HG02763 (cell line): ENCODE measurements at regions not wholly inside any gene's neighbourhood (a gene's known extent, or its start where the extent isn't known, plus 50 kb on each side); places are given as distances from the start of the nearest gene placed in this dataset.
"Not testable (repeated sequence)": the region's sequence is repeated elsewhere in the genome, so short reads cannot be mapped to it uniquely, and the experiment has no call there.

Source experiments
- ATAC-seq: cut with Tn5 transposase; IDR thresholded peaks from one replicate; pipeline ENCODE4 v1.9.1; 2021; ENCODE audit warnings: mild to moderate bottlenecking, moderate library complexity; ENCODE audit not compliant: unreplicated experiment

DNA sequence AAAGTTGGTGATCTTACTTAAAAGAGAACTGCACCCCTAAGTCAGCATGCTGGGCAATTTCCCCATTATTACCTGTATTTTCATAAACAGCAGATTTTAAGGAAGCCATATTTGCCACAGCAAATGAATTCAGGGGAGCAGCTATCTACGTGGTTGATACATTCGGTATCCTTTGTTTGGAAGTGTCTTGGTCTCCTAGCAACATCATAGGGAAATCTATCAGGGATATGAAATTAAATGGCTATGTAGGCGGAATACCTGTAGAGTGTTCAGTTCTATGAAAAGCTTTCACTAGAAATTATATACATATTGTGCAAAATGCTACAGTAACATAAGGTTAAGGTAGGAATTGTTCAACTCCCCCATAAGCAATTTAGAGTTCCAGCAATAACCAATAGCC is 157.2 kb upstream of the EMCN start:
- no peak for ATAC-seq

DNA sequence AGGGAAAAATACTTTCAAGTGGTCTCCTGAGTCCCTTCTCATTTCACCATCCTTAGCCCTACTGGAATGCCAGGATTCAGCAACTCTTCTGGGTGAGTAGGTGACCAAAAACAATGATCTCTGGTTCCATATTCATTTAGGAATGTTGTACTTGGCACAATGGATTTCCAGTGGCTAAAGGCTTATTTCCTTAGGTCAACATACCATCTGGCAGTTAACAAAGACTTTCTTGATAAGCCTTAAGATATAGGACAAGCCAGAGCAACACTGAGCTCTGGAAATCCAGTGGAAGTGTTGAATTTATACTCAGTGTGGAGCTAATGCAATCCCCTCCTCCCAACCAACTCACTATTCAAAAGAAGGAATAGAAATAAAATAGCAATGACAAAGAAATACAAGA is 139.4 kb upstream of the EMCN start:
- ATAC-seq, result no peak

DNA sequence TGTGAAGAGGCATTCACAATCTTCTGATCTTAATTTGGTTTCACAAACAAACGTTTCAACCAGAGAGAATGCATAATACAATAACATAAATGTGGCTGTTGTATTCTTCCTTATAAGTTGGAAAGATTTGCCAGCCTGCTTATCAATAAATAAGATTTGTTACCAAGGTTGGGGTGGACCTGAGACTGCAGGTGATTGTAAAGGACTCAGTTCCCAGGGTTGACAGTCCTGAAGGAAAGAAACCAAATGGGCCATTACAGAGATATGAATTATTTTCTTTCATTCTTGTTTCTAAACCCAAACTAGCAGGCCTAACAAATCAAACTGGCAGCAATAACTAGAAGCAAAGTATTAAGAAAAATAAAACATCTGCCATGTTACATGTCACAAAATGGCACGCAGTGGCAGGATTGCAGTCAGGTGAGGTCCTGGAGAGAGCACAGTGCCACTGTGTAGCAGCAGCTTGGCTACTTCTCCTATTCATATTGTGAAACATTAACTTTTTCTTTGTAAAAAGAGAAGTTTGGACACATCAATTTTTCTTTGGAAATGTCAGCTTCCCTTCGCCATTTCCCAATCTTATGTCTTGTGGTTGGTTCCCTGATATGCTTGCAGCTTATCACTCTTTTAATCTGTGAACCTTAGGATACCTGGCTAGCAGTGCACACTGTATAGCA is 133.8 kb upstream of the EMCN start:
- ATAC-seq, result no peak

DNA sequence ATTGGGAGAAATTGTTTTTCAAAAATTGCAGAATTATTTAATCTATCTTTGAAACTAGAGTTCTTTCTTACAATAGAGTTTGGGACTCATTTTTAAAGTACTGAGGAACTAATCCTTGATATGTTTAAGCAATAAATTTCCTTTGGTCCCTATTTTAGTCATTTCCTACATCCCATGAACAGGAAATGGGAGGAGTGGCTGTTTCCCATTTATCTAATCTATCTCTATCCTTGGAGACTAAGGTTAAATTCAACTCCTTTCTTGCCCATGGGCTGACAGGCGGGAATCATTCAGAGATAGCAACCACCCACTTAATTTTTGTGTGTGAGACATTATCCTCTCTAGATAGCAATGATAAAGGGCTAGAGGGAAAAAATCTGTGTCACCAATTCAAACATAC is 131.6 kb upstream of the EMCN start:
- no peak for ATAC-seq

DNA sequence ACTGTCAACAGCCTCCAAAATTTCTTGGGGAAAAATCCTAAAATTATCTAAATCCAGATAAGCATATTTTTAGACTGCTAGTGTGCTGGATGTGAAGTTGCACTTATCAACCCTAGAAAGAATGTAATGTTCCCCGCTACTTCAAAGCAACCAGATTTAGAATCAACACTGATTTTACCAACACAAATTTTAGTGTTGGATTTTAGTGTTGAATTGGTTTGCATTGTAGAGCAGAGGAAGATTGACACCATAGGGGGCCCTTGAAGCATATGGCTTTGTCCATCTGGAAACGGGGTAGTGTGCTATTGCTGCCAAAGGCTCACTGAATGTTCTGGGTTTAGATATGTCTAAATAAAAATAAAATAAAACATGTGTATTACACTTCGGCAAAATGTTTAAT is 126.3 kb upstream of the EMCN start:
- ATAC-seq, result no peak

DNA sequence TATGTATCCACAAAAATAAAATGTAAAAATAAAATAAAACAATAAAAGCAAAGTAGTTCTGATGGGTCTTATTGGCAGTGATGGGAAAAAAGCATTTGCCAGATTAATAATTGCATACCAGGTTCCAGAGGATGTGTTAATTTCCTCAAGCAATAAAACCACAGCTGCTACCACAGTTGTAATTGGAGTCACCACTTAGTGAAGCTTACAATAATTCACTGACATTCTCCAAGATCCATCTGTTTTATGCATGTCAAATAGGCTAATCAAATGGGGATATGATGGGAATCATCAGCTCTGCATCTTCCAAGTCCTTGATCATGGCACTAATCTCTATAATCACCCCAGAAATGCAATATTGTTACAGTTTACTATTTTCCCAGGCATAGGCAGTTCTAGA is 123.5 kb upstream of the EMCN start:
- ATAC-seq, result no peak

DNA sequence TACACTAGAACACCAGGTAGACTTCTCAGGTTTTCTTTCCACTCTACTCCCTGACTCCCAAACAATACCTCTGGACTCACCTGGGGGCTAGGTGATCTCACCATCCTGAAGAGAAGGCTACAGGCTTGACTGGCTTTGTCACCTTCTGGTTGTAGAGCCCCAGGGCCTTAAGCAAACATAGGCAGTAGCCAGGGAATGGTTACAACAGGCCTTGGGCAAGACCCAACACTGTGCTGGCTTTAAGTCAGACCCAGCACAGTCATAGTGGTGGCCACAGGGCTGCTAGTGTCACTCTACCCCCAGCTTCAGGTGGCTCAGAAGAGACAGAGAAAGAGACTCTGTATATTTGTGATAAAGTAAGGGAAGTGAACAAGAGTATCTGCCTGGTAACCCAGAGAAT is 118.1 kb upstream of the EMCN start:
- ATAC-seq, result no peak

DNA sequence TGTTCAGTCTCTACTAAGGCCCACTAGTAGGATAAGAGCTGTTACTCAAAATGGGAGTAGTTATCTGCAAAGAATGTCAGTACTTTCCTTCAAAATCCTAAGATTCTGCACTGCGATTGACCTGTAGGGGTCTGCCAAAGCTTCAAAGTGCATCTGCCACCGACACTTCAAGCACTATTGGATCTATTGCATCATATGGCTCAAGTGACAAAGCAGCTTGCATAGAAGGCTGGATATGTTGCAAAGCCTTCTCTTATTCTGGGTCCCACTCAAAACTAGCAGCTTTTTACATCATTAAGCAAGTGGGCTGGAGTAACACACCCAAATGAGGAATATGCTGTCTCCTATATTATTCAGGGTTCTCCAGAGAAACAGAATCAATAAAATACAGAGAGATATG is 115.4 kb upstream of the EMCN start:
- no peak for ATAC-seq

DNA sequence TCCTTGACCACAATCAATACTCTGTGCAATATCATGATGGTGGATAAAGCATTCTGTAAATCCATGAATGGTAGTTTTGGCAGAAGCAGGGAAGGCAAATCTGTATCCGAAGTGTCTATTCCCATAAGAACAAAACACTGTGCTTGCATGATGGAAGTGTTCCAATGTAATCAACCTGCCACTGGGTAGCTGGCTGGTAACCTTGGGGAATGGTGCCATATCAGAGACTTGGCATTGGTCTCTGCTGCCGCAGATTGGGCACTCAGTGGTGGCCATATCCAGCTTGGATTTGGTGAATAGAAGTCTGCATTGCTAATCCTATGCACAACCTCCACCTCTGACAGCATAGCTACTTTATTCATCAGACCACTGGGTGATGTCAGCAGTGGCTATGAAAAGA is 114.3 kb upstream of the EMCN start:
- ATAC-seq, result no peak

DNA sequence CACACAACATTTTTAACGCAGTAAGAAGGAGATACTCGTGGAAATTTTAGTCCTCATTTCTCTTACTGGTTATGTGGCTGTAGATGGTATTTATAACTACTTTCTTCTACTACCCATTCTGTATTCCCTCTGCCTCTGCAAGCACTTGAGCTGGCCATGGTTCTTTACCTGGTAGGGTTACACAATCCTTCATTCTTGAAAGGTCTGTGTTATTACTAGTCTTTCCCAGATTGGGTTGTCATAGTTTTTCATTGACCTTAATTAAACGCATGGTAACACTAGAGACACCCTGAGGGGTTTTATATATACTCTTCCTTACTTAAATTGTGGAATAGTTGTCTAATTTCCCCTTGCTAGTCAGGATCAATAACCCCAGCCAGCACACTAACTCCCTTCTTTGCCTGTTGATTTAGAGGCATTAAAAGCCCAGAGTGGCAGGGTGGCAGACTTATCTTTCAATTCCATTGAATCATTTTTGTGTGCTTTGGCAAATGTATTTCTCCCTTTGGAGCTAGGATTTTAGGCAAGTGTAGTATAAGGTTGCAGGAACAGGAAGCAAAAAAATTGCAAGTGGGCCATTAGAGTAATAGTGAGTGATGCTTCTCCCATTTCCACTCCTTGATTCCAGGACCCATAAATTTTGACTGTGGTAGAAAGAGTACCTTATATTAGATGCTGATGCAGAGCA is 113.6 kb upstream of the EMCN start:
- ATAC-seq, result no peak

DNA sequence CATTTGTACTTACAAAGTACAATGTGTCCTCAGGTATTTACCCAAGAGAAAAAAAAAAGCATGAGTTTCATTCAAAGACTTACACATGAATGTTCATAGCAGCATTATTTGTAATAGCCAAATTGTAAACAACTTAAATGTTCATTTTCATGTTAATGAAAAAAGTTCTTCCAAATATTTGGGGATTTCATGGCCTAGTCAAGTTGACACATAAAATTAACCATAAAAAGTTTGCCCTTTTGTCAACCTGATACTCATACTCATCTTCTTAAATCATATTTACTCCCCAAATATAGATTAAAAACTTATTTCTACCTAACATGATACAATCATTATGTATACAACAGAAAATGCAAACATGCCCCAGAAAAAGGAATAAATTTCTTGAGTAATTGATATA is 112.5 kb upstream of the EMCN start:
- ATAC-seq, result no peak

DNA sequence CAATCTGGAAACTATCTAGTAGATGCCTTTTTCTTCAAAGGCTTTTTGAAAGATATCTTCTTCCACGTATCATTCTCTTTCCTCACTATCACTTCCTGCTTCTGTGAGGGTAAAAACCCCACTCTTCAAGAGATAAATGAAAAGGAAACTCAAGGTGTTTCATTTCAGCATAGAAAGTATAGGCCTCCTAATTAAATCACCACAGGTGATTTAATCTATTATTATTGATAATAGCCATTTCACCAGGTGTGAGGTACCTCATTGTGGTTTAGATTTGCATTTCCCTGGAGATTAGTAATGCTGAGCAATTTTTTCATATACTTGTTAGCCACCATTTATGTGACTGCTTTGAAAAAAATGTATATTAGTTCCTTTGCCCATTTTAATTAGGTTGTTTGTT is 92.0 kb upstream of the EMCN start:
- ATAC-seq, result no peak

DNA sequence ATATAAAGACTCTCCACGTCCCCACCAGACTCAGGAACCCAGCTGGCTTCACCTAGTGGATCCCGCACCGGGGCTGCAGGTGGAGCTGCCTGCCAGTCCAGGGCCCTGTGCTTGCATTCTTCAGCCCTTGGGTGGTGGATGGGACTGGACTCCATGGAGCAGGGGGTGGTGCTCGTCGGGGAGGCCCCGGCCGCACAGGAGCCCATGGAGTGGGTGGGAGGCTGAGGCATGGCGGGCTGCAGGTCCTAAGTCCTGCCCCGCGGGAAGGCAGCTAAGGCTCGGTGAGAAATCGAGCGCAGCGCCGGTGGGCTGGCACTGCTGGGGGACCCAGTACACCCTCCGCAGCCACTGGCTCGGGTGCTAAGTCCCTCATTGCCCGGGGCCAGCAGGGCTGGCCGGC is 90.8 kb upstream of the EMCN start:
- ATAC-seq, result not testable (repeated sequence)

DNA sequence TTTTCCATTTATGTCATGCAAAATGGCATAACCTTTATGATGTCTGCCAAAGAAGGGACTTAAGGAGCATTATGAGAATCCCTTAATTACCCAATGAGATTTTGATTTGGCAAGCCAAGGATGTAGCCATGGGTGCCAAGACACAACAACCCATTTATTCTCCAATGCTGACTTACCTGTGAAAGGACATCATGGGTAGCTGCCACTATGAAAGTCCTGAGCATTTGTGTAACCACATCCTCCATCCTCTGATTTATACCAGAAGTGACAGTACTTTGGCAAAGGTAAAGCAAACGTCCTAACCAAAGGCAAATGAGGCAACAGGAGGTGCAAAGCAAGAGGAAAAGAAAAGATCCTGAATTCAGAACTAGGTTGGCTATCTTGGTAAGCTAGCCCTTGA is 87.3 kb upstream of the EMCN start:
- ATAC-seq, result no peak

DNA sequence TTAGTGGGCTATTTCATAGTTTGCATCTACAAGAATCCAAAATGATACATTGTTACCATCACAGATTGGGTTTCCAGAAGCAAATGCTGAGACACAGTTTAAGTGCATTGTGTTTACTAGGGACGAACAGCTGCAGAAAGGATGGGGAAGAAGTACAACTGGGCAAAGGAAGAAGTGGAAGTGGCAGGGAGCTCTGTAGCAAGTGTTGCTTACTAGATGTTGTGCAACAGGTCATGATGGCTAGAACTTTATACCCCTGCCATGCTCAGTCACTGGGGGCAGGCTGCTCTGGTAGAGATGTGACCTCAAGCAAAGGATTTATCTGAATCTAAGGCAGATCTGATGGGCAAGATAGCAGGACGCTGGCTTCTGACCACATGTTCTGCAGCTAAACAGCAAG is 76.1 kb upstream of the EMCN start:
- ATAC-seq, result no peak

DNA sequence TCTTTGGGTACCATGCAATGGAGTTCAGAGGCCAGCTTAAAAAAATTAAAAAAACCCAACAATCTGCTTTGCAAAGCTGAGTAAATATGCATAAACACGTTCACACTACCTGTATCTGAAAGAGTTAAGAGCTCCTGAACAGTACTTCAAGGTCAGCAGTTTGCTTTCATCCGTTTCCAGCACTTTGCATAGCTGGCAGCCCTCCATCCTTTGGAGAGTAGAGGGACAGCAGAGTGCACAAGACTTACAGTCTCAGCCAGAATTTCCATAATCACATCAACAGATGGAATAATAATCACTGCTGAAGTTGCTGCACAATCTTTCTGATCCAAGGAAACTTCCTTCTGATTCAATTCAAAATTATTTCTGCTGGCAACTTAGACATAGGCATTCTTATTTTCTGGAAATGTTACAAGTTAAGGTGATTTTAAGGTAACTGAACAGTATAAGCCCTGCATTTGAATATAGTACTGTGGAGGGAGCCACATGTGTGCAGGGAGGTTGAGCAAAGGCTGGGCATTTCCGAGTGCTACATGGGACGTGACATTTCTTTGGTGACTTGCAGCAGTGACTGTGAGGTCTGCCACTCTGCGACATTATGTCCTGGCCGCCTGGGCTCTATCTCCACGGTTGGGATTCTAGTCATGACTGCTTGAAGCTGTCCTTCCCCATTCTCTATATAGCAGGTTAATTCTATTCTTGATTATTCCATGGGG is 73.5 kb upstream of the EMCN start:
- ATAC-seq, result no peak

DNA sequence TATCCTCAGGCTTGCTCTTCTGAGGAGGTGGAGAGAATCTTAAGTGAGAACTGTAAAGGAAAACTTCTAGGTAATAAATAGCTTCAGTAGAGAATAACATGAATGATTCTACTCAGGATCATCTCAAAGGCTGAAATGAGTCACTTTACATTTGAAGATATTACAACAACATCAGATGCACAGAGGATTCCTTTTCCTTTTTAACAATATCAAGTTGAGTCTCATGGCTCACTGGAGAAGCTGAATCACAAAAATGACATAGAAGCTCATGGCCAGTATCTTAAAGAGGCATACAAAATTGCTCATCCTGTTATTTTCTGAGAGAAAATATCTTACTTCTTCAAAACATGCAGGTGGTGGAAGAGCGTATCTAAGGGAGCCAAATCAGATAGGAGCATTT is 72.5 kb upstream of the EMCN start:
- no peak for ATAC-seq

DNA sequence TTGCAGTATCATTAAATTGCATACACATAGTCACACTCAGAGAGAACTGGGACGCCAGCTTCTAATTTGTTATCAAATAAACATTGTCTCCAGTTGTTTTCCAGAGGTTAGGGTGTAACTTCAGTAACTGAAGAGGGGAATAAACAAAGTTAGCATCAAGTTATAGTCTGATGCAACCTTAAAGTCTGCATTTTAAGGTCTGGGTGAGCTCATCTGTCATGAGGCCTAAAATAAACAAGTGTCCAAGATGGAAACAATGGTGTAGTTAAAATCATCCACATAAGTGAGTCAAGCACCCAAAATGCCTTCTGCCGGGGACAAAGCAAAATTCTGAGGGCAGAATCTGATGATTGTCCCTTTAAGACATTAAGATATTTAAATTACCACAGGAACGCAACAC is 70.3 kb upstream of the EMCN start:
- ATAC-seq, result no peak

DNA sequence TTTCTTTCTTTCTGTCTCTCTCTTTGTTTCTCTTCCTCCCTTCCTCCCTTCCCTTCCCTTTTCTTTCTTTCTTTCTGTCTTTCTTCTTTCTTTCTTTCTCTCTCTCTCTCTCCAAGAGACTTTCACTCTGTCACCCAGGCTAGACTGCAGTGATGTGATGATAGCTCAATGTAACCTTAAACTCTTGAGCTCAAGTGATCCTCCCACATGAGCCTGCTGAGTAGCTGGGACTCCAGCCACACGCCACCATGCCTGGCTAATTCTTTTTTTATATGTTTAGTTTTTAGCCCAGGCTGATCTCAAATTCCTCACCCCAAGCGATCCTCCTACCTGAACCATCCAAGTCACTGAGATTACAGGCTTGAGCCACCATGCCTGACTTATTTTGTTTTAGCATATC is 64.3 kb upstream of the EMCN start:
- no peak for ATAC-seq

DNA sequence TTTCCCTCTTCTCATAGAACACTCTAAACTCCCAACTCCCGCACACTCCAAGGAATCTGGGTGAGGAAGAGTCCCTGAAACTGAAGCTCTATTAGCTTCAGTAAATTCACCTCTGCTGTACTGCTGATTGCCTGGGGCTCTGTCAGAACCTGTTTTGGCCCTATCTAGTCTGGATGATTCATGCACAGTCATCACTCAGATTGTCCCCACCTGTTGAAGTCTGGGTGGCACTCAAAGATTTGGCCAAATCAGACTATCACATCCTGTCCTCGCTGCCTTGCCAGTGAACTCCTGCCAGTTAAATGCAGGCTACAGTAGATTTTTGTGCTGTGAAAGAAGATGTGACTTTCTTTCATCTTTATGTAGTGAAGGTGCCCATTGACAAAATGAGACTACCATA is 63.5 kb upstream of the EMCN start:
- no peak for ATAC-seq

DNA sequence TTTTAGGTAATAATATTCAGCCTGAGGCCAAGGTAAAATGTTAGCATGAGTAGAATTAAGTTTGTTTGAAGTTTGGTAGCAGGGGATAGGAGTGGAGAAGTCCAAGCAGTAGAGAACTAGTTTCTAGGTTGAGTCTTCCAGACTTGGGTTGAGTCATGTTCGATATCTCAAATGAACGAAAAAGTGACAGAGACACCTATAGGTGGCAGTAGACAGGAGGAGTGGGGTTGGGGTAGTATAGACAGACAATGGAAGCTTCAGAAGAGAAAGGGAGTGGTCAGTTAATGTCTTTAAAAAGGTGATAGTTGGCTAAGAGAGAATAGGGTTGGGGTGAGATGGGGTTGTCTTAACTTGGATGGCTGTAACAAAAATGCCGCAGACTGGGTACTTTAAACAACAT is 58.7 kb upstream of the EMCN start:
- no peak for ATAC-seq

DNA sequence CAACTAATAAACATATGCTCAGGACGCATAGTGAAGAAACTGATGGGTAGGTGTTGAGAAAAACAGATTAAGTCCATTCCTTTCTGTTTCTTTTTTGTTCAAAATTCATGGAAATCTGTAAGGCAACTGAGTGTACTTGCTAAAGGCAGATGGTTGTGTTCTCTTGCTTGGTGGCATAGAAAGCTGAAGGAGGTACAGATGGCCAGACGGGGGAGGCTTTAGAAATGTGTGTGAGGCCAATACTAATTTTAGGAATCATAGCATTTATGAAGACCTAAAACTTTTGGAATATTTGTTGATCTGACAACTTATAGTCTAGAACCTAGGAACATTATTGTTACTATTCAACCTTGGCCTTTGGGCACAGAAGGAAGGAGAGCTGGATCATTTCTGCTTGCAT is 56.8 kb upstream of the EMCN start:
- no peak for ATAC-seq
